ENCODE measurements at regions not wholly inside any gene's neighbourhood (a gene's known extent, or its start where the extent isn't known, plus 50 kb on each side); places are given as distances from the start of the nearest gene placed in this dataset.

DNA sequence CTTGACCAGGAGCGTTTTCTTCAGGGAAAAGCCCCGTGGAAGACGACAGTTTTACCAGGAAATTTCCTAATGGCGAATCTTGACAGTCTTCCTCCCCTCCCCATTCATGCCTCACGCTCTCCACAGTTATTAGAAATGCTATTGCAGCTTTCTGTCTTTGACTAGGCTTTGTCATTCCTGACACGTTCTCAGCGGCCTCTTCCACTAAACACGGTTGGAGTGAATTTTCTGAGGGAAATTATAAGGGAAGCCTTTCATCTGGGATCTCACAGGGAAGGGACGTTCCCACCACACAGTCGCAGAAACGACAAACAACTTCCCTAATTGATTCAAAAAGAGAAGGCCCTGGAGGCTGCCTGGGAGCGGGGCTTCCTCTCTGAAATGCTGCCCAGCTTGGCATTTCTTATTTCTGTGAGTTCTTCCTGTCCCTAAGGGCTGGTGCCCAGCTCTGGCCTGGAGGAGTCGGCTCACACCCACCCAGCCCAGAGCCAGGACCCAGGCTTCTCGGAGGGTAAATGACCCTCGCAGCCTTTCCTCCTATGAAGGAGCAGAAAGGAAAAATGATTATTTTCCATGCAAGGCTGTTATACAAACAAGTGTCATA lies 57.1 kb upstream of the PPP1R26 start:
- Histone ChIP-seq H3K23ac (ENCODE audit: low read depth, low read length) (no peak overlapping the region), H3K14ac (replicated peaks; ENCODE audit: low read depth, low read length) (no peak overlapping the region), H3K27me3 (ENCODE audit: control insufficient read depth, insufficient read depth, low read length) (peaks cover 3% of the 10 kb centered on the region; the same call in 1 of the 2 replicates), H4K91ac (ENCODE audit: insufficient read depth, low read depth, low read length) (no peak overlapping the region), H4K20me1 (ENCODE audit: insufficient read depth, low read length) (no peaks in the 10 kb centered on the region), H4K5ac (ENCODE audit: low read depth, low read length) (no peak overlapping the region), H3K9me3 (ENCODE audit: control insufficient read depth, insufficient read depth, low read length) (peaks cover 10% of the 10 kb centered on the region; the same call in 1 of the 2 replicates), H3K9me1 (ENCODE audit: insufficient read depth, low read length) (no peaks in the 10 kb centered on the region), H2BK5ac (ENCODE audit: low read depth, low read length, poor library complexity, severe bottlenecking) (no peak overlapping the region), H3K4ac (ENCODE audit: low read depth, low read length) (no peak overlapping the region), H2AK5ac (ENCODE audit: low read depth, low read length) (no peak overlapping the region), H3K4me2 (ENCODE audit: low read depth, low read length) (no peak overlapping the region), H2BK20ac (ENCODE audit: low read depth, low read length) (no peak overlapping the region), H2AFZ (replicated peaks; ENCODE audit: low read length, poor library complexity) (no peak overlapping the region), H2AK9ac (replicated peaks; ENCODE audit: low read depth, low read length, poor library complexity) (no peak overlapping the region), H3K27ac (ENCODE audit: insufficient read depth, low read length) (no peak overlapping the region), H3K36me3 (ENCODE audit: control insufficient read depth, insufficient read depth, low read length) (no peaks in the 10 kb centered on the region), H3K18ac (ENCODE audit: low read depth, low read length) (no peak overlapping the region), H3K4me1 (ENCODE audit: control insufficient read depth, insufficient read depth, low read length) (no peaks in the 10 kb centered on the region), H2BK120ac (ENCODE audit: low read depth, low read length) (no peak overlapping the region), H3K56ac (ENCODE audit: extremely low read depth, insufficient read depth, low read length) (no peak overlapping the region), H3K79me1 (ENCODE audit: low read depth in 1 of 2, low read length in 2 of 2) (no peaks in the 10 kb centered on the region), H2BK15ac (ENCODE audit: low read depth, low read length) (no peak overlapping the region), H4K8ac (ENCODE audit: low read depth in 2 of 2, low read length in 2 of 2) (no peak overlapping the region), H3K4me3 (ENCODE audit: insufficient read depth, low read depth, low read length) (no peak overlapping the region), H3K9ac (ENCODE audit: low read depth, low read length) (no peak overlapping the region)
- BruUV-seq (replicated peaks): no TSS peak
- WGBS, 2 experiments (ENCODE audit: extremely low coverage in 2 of 2, insufficient read length in 1 of 2): 60% methylated on average over 4 of the region's 15 CpGs; no CpG with 5 or more reads in 1 of the 2 experiments
- intact Hi-C loops (cut with micrococcal nuclease): no loop called here
- DNase-seq (no peak), ATAC-seq (ENCODE audit: low read depth) (no peak)
- in situ Hi-C loops (cut with MboI; ENCODE audit: low sequenced_read_pairs): no loop called here
- TF ChIP-seq SMC3 (IDR thresholded peaks at IDR 0.05; ENCODE audit: low read depth, low read length) (no peak), MXI1 (IDR thresholded peaks at IDR 0.05; ENCODE audit: borderline replicate concordance, low read depth, low read length) (no peak), CEBPB (IDR thresholded peaks at IDR 0.05; ENCODE audit: low read depth, low read length) (no peak), FOS (IDR thresholded peaks at IDR 0.05; ENCODE audit: low read depth, low read length) (no peak), RAD21 (IDR thresholded peaks at IDR 0.05; ENCODE audit: low read length) (no peak), RFX5 (IDR thresholded peaks at IDR 0.05; ENCODE audit: low read depth, low read length) (no peak), MAZ (IDR thresholded peaks at IDR 0.05; ENCODE audit: borderline replicate concordance, low read depth, low read length) (no peak), RCOR1 (IDR thresholded peaks at IDR 0.05; ENCODE audit: insufficient replicate concordance, low read length) (no peak), NFE2L2 (IDR thresholded peaks at IDR 0.05; ENCODE audit: low read depth, low read length) (no peak)
- TF ChIP-seq, protein P1, sequence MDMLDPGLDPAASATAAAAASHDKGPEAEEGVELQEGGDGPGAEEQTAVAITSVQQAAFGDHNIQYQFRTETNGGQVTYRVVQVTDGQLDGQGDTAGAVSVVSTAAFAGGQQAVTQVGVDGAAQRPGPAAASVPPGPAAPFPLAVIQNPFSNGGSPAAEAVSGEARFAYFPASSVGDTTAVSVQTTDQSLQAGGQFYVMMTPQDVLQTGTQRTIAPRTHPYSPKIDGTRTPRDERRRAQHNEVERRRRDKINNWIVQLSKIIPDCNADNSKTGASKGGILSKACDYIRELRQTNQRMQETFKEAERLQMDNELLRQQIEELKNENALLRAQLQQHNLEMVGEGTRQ (IDR thresholded peaks at IDR 0.05; ENCODE audit: low read depth, low read length): no peak
- TF ChIP-seq, protein P2, sequence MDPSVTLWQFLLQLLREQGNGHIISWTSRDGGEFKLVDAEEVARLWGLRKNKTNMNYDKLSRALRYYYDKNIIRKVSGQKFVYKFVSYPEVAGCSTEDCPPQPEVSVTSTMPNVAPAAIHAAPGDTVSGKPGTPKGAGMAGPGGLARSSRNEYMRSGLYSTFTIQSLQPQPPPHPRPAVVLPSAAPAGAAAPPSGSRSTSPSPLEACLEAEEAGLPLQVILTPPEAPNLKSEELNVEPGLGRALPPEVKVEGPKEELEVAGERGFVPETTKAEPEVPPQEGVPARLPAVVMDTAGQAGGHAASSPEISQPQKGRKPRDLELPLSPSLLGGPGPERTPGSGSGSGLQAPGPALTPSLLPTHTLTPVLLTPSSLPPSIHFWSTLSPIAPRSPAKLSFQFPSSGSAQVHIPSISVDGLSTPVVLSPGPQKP (IDR thresholded peaks at IDR 0.05; ENCODE audit: borderline replicate concordance, low read depth, low read length): no peak
- TF ChIP-seq, protein P3, sequence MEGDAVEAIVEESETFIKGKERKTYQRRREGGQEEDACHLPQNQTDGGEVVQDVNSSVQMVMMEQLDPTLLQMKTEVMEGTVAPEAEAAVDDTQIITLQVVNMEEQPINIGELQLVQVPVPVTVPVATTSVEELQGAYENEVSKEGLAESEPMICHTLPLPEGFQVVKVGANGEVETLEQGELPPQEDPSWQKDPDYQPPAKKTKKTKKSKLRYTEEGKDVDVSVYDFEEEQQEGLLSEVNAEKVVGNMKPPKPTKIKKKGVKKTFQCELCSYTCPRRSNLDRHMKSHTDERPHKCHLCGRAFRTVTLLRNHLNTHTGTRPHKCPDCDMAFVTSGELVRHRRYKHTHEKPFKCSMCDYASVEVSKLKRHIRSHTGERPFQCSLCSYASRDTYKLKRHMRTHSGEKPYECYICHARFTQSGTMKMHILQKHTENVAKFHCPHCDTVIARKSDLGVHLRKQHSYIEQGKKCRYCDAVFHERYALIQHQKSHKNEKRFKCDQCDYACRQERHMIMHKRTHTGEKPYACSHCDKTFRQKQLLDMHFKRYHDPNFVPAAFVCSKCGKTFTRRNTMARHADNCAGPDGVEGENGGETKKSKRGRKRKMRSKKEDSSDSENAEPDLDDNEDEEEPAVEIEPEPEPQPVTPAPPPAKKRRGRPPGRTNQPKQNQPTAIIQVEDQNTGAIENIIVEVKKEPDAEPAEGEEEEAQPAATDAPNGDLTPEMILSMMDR (conservative IDR thresholded peaks at IDR 0.05; ENCODE audit: low read depth, low read length): no peak
- POLR2A ChIA-PET (ENCODE audit: unreplicated experiment): no interaction called here
- CTCF ChIA-PET: no interaction called here
- dilution Hi-C loops (cut with HindIII; ENCODE audit: low sequenced_read_pairs, unreplicated experiment): no loop called here

All from IMR-90 (cell line).